ENCODE measurements at regions not wholly inside any gene's neighbourhood (a gene's known extent, or its start where the extent isn't known, plus 50 kb on each side); places are given as distances from the start of the nearest gene placed in this dataset.
"Not testable (repeated sequence)": the region's sequence is repeated elsewhere in the genome, so short reads cannot be mapped to it uniquely, and the experiment has no call there.

DNA sequence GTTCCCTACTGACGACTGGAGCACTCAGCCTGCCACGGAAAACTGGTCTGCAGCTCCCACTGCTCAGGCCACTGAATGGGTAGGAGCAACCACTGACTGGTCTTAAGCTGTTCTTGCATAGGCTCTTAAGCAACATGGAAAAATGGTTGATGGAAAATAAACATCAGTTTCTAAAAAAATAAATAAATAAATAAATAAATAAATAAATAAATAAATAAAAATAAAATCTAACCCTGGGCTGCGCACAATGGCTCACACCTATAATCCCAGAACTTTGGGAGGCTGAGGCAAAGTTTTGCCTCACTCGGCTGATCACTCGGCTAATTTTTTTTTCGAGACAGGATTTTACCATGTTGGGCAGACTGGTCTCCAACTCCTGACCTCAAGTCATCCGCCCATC is 102.0 kb upstream of the DUSP21 start:
- H3K4me3 ChIP-seq (ENCODE audit: low read depth, low read length); CTCF ChIA-PET; H3K27ac ChIP-seq (ENCODE audit: extremely low read depth, low read depth, low read length); H3K9me3 ChIP-seq (ENCODE audit: control insufficient read depth, insufficient read depth, low read depth, low read length); H3K36me3 ChIP-seq (ENCODE audit: control insufficient read depth in 2 of 2, insufficient read depth in 1 of 2, low read length in 2 of 2): not testable (repeated sequence)
- TF ChIP-seq ZNF394 (tag by site-specific recombination; IDR thresholded peaks at IDR 0.05; ENCODE audit: borderline replicate concordance) (peak; percentile 91), ZNF202 (tag by site-specific recombination; IDR thresholded peaks at IDR 0.05; ENCODE audit: borderline replicate concordance) (peak; percentile 67; the same call in 1 of the 2 replicates), ZNF623 (tag by site-specific recombination; IDR thresholded peaks at IDR 0.05) (peak; percentile 70), ZNF266 (tag by site-specific recombination; IDR thresholded peaks at IDR 0.05; ENCODE audit: low read depth) (peak; percentile 67), OSR2 (tag by site-specific recombination; IDR thresholded peaks at IDR 0.05) (peak; percentile 8; the same call in 1 of the 2 replicates), ZNF791 (tag by site-specific recombination; IDR thresholded peaks at IDR 0.05) (0 out of 2 replicates have a peak, but pooled peaks have one; percentile 57), ZNF426 (tag by site-specific recombination; IDR thresholded peaks at IDR 0.05) (peak; percentile 97), ZNF560 (tag by site-specific recombination; IDR thresholded peaks at IDR 0.05; ENCODE audit: borderline replicate concordance) (0 out of 2 replicates have a peak, but pooled peaks have one; percentile 43), KLF7 (tag by site-specific recombination; IDR thresholded peaks at IDR 0.05; ENCODE audit: borderline replicate concordance) (peak; percentile 66; the same call in 1 of the 2 replicates), GFI1B (tag by site-specific recombination; IDR thresholded peaks at IDR 0.05) (peak; percentile 54; the same call in 1 of the 2 replicates), ZXDB (tag by site-specific recombination; IDR thresholded peaks at IDR 0.05) (peak; percentile 73), ZNF223 (tag by site-specific recombination; IDR thresholded peaks at IDR 0.05) (0 out of 2 replicates have a peak, but pooled peaks have one; percentile 17), ZBTB8A (tag by site-specific recombination; IDR thresholded peaks at IDR 0.05) (peak; percentile 77), ZNF529 (tag by site-specific recombination; IDR thresholded peaks at IDR 0.05; ENCODE audit: insufficient replicate concordance) (peak; percentile 58), ZNF140 (tag by site-specific recombination; IDR thresholded peaks at IDR 0.05) (peak; percentile 89), ZNF433 (tag by site-specific recombination; IDR thresholded peaks at IDR 0.05; ENCODE audit: low read depth) (peak; percentile 55; the same call in 1 of the 2 replicates), ZNF664 (tag by site-specific recombination; IDR thresholded peaks at IDR 0.05) (0 out of 2 replicates have a peak, but pooled peaks have one; percentile 36), ZNF341 (tag by site-specific recombination; IDR thresholded peaks at IDR 0.05; ENCODE audit: low read depth) (peak; percentile 51), ZNF510 (tag by site-specific recombination; IDR thresholded peaks at IDR 0.05; ENCODE audit: insufficient replicate concordance) (peak; percentile 90), ZFP37 (tag by site-specific recombination; IDR thresholded peaks at IDR 0.05) (0 out of 2 replicates have a peak, but pooled peaks have one; percentile 66), ZNF555 (tag by site-specific recombination; conservative IDR thresholded peaks at IDR 0.05) (peak; percentile 97), OVOL3 (tag by site-specific recombination; IDR thresholded peaks at IDR 0.05) (peak; percentile 52; the same call in 1 of the 2 replicates)
- TF ChIP-seq, protein P1, sequence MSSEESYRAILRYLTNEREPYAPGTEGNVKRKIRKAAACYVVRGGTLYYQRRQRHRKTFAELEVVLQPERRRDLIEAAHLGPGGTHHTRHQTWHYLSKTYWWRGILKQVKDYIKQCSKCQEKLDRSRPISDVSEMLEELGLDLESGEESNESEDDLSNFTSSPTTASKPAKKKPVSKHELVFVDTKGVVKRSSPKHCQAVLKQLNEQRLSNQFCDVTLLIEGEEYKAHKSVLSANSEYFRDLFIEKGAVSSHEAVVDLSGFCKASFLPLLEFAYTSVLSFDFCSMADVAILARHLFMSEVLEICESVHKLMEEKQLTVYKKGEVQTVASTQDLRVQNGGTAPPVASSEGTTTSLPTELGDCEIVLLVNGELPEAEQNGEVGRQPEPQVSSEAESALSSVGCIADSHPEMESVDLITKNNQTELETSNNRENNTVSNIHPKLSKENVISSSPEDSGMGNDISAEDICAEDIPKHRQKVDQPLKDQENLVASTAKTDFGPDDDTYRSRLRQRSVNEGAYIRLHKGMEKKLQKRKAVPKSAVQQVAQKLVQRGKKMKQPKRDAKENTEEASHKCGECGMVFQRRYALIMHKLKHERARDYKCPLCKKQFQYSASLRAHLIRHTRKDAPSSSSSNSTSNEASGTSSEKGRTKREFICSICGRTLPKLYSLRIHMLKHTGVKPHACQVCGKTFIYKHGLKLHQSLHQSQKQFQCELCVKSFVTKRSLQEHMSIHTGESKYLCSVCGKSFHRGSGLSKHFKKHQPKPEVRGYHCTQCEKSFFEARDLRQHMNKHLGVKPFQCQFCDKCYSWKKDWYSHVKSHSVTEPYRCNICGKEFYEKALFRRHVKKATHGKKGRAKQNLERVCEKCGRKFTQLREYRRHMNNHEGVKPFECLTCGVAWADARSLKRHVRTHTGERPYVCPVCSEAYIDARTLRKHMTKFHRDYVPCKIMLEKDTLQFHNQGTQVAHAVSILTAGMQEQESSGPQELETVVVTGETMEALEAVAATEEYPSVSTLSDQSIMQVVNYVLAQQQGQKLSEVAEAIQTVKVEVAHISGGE (tag by site-specific recombination; conservative IDR thresholded peaks at IDR 0.05; ENCODE audit: low read depth): peak; percentile 86
- TF ChIP-seq, protein P2, sequence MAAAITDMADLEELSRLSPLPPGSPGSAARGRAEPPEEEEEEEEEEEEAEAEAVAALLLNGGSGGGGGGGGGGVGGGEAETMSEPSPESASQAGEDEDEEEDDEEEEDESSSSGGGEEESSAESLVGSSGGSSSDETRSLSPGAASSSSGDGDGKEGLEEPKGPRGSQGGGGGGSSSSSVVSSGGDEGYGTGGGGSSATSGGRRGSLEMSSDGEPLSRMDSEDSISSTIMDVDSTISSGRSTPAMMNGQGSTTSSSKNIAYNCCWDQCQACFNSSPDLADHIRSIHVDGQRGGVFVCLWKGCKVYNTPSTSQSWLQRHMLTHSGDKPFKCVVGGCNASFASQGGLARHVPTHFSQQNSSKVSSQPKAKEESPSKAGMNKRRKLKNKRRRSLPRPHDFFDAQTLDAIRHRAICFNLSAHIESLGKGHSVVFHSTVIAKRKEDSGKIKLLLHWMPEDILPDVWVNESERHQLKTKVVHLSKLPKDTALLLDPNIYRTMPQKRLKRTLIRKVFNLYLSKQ (tag by site-specific recombination; IDR thresholded peaks at IDR 0.05; ENCODE audit: borderline replicate concordance): 0 out of 2 replicates have a peak, but pooled peaks have one; percentile 54
- TF ChIP-seq, protein P3, sequence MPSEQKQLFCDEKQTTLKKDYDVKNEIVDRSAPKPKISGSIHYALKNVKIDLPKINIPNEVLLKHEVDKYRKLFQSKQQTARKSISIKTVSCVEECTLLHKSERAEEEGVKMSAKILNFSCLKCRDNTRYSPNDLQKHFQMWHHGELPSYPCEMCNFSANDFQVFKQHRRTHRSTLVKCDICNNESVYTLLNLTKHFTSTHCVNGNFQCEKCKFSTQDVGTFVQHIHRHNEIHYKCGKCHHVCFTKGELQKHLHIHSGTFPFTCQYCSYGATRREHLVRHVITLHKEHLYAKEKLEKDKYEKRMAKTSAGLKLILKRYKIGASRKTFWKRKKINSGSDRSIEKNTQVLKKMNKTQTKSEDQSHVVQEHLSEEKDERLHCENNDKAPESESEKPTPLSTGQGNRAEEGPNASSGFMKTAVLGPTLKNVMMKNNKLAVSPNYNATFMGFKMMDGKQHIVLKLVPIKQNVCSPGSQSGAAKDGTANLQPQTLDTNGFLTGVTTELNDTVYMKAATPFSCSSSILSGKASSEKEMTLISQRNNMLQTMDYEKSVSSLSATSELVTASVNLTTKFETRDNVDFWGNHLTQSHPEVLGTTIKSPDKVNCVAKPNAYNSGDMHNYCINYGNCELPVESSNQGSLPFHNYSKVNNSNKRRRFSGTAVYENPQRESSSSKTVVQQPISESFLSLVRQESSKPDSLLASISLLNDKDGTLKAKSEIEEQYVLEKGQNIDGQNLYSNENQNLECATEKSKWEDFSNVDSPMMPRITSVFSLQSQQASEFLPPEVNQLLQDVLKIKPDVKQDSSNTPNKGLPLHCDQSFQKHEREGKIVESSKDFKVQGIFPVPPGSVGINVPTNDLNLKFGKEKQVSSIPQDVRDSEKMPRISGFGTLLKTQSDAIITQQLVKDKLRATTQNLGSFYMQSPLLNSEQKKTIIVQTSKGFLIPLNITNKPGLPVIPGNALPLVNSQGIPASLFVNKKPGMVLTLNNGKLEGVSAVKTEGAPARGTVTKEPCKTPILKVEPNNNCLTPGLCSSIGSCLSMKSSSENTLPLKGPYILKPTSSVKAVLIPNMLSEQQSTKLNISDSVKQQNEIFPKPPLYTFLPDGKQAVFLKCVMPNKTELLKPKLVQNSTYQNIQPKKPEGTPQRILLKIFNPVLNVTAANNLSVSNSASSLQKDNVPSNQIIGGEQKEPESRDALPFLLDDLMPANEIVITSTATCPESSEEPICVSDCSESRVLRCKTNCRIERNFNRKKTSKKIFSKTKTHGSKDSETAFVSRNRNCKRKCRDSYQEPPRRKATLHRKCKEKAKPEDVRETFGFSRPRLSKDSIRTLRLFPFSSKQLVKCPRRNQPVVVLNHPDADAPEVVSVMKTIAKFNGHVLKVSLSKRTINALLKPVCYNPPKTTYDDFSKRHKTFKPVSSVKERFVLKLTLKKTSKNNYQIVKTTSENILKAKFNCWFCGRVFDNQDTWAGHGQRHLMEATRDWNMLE (tag by site-specific recombination; conservative IDR thresholded peaks at IDR 0.05; ENCODE audit: low read depth): peak; percentile 89
- TF ChIP-seq, protein P4, sequence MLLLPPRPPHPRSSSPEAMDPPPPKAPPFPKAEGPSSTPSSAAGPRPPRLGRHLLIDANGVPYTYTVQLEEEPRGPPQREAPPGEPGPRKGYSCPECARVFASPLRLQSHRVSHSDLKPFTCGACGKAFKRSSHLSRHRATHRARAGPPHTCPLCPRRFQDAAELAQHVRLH (tag by site-specific recombination; IDR thresholded peaks at IDR 0.05): peak; percentile 51; the same call in 1 of the 2 replicates
- POLR2A ChIA-PET: interaction anchor here (1.1 to 1.3 kb wide), 2 partner anchors 27 to 131 kb away, joined by 3 to 6 read pairs; partner anchors contain the start of gene KDM6A
- H3K4me1 ChIP-seq (ENCODE audit: control insufficient read depth, insufficient read depth, low read length): peaks cover 13% of the 10 kb centered on the region
